ENCODE measurements at regions not wholly inside any gene's neighbourhood (a gene's known extent, or its start where the extent isn't known, plus 50 kb on each side); places are given as distances from the start of the nearest gene placed in this dataset.
"Not testable (repeated sequence)": the region's sequence is repeated elsewhere in the genome, so short reads cannot be mapped to it uniquely, and the experiment has no call there.

DNA sequence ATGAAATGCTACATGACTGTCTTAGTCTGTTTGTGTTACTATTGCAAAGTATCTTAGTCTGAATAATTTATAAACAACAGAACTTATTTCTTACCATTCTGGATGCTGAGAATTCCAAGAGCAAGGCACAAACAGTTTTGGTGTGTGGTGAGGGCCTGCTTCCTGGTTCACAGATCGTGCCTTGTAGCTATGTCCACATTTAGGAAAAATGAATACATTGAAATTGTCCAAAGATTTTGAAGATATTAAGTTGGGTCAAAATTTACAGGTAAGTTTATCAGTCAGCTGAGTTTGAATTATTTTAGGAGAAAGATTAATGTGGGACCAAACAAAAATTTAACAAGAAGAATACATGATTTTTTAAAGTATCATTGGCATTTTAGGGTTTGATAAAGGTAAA lies 293.5 kb downstream of the LTN1 start:
- no peak for DNase-seq

GRCh38 chr21:28696844-28697410 lies 295.8 kb downstream of the LTN1 start:
- no peak for DNase-seq

GRCh38 chr21:28693476-28693875 lies 299.2 kb downstream of the LTN1 start:
- DNase-seq: no peak

DNA sequence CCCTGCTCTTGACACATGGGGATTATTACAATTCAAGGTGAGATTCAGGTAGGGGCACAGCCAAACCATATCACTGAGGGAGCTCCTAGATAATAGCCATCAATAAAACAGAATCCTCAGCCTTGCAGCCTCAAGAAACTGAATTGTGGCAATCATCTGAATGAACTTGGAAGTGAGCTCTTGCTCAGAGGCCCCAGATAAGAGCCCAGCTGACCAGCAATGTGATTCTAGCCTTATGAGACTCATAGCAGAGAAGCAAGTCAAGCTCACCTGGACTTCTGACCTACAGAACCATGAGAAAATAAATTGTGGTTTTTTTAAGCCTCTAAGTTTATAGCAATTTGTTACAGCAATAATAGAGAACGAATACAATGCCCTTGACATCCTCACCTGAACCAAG lies 302.5 kb downstream of the LTN1 start:
- DNase-seq: no peak

DNA sequence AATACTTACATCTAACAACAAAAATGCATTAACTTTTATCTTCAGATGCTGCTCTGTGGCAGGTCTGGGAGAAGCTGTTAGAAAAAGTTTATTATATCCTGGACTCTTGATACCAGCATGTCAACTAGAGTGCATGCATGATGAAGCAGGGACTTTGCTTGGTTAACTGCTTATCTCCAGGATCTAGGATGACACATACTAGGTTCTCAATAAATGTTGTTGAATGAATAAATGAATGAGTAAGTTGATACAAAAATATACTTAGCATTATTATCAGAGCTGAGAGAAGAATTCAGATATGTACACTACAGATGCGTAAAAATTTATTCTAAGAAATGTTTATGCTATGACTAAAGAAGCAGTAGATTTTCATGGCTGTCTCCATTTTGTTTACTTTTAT lies 304.3 kb downstream of the LTN1 start:
- DNase-seq: no peak

GRCh38 chr21:28687586-28687985 lies 305.1 kb downstream of the LTN1 start:
- no peak for DNase-seq

GRCh38 chr21:28683982-28684752 lies 308.5 kb downstream of the LTN1 start:
- DNase-seq: no peak

DNA sequence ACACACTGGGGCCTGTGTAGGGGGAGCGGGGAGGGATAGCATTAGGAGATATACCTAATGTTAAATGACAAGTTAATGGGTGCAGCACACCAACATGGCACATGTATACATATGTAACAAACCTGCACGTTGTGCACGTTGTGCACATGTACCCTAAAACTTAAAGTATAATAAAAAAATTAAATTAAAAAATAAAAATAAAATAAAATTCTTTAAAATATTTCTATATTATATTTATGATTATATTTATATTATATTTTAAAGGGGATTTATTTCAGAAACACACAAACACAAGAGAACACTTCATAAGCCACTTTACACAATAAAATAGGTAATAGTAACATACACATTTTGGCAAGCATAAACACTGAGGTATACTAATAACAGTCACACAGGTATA lies 309.8 kb downstream of the LTN1 start:
- not testable (repeated sequence) for DNase-seq

GRCh38 chr21:28677096-28677495 lies 315.6 kb downstream of the LTN1 start:
- DNase-seq: not testable (repeated sequence)

DNA sequence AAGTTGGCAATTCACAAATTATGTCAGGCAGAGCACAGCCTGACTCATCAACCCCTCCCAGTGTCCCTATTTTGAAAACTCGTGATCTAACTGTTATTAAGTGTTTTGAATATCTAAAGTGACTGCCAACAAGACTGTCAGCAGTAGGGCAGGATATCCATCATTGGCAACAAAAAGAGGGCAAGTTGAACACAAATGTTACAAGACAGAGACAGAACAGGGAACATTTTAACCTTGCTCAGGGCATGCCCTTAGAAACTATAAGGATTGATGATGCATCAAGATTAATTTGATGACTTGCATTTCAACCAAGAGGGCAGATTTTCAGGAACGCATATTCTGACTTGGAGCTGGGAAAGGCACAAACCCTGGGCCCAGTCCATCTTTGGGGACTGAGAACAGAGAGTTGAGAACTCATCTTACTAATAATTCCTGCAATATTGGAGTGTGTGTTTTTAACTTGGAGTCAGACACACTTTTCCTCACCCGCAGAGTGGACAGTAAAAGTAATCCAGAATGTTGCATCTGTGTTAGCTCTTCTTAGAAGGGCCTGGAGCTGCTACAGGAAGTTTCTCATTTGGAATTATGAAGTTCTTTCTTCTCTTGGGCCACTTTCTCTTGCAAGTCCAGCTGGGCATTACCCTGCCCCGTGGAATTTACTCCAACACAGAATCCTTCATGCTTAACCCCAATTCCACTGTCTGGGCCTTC lies 317.2 kb downstream of the LTN1 start:
- no peak for DNase-seq

GRCh38 chr21:28674763-28675162 lies 317.9 kb downstream of the LTN1 start:
- DNase-seq: no peak

DNA sequence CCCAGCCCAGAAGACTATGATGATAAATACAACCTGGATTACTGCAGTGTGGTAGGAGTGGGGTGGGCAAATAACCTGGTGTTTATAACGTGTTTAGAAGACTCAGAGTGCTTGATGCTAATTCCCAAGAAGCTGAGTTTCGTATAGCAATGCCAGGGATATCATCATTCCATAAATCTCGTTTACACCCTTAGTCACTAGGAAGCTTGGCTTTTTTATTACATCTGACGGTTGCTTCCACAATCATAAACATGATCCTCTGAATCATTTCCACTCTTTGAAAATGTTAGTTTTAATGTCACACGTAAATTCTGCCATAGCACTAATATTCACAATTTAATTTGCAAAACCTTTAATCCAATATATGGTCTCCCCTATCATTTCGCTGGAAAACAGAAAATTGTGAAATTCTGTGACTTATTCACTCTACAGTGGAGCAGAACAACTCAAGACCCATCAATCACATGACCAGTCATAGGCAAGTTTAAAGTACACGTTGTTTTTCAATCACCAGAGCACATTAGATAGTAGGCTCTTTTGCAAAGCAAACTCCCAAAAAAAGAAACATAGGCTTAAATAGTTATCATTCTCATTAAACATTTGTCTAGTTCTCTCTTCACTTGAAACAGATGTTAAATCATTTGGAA lies 321.0 kb downstream of the LTN1 start:
- DNase-seq: no peak

GRCh38 chr21:28669971-28670653 lies 322.6 kb downstream of the LTN1 start:
- DNase-seq: no peak

DNA sequence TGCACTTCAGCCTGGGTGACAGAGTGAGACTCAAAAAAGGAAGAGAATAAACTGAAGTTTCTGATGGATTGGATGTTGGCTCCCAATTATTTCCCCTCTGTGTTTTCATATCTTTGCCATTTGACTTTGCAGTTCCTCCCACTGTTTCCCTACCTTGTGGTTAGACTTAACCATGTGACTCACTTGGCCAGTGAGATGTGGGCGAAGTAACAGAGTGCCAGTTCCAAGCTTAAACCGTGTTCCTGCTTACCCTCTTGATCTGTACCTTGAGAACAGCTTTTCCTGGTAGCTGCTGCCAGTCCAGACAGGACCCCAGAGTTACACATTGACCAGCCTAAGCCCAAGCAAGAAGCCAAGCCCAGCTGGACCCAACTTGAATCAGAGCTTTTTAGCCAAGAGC lies 323.4 kb downstream of the LTN1 start:
- DNase-seq: no peak

- DNase-seq: no peak
Measured at GRCh38 chr21:28663754-28664153, 328.9 kb downstream of the LTN1 start.

DNA sequence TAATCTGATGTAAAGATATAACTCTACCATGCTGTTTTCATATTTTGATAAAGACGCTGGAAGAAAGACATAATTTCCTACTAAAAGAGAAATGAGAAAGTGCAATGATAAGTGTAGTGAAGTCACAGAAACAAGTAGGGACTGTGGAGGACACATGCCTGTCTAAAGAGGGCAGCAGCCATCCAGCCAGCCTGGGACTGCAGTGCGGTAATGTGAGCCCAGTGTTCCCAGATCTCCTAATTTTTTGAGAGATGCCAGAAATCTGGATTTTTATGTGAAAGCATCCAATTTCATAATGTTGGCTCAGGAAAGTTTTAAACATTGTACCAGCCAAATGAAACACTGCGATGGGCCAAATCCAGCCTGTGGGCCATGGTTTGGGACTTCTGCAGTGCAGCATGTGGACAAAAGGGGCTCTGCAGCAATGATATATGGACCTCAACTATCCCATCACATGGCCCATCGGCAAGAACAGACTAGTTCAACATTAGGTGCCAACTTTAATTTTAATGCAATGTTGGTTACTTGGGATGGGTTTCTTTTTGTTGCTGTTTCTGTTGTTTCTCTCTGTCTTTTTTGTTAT lies 329.5 kb downstream of the LTN1 start:
- no peak for DNase-seq

DNA sequence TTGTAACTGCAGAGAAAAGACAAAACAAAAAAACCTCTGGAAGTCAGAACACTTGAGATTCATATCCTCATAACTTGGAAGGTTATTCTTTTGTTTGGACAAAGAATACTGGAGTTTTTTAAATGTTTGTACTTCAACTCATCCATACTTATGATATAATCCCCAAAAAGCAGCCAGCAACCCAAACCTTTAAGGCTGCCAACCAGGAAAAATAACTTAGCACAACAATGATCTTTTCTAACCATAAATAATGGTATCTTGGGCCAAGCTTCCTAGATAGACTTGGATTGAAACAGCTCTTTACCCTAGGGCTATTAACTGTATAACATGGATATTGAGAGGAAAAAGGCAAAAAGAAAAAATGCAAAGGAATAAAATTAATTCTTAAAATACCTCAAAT lies 335.1 kb downstream of the LTN1 start:
- DNase-seq: no peak

DNA sequence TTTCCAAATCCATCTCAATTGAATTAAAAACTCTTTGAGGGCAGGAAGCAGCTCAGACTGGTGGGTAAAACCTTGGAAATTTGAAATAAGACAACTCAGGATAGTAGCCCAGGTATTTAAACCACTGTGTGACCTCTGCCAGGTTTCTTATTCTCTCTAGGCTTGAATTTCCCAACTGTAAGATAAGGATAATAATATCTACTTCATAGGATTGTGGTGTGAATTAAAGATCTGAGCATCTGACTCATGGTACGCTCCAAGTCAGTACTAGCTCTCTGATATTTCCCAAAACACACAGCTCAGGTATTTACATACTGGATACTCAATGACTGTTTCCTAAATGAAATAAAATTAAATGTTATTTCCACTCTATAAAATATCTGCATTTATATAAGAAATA lies 337.2 kb downstream of the LTN1 start:
- no peak for DNase-seq

GRCh38 chr21:28654406-28654805 lies 338.3 kb downstream of the LTN1 start:
- no peak for DNase-seq

DNA sequence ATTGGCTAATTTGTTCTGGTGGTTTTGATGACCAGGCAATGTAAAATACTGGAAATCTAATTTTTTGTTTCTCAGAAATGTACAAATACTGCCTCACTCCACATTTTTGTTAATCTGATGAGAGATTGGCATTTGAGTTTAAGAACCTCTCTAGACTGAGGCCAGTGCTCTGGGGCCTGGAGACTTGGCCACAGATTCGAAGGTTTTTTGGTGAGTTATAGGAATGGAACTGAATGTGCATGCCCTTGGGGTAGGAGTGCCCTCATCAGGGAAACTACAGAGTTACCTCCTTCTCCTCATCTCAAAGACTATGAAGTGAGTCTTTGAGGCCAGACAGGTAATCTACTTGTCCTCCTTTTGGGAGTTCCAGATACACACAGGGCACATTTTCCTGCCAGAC lies 347.9 kb downstream of the LTN1 start:
- no peak for DNase-seq

GRCh38 chr21:28642891-28643290 lies 349.8 kb downstream of the LTN1 start:
- DNase-seq: no peak

DNA sequence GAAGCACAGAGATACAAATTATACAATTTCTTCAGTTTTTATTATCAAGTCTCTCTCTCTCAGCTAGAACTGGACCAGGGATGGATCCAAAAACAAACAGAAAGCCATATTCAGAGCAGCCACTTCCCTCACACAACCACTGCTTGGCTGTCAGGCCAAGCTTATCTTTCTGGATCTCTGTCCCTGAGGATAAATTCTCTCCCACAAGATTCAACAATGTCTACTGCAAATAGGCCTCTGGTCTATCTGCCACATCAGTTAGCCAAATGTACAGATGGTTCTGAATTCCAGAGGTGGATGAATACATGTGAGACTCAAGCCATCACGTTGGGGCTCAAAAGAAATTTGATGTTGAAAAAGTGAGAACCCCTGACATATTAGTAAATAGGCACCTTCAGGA lies 350.9 kb downstream of the LTN1 start:
- no peak for DNase-seq

- DNase-seq: no peak
Measured at GRCh38 chr21:28640326-28640725, 352.4 kb downstream of the LTN1 start.
